ENCODE measurements at regions not wholly inside any gene's neighbourhood (a gene's known extent, or its start where the extent isn't known, plus 50 kb on each side); places are given as distances from the start of the nearest gene placed in this dataset.

- no peaks in the 10 kb centered on the region for H3K27me3 ChIP-seq
- H3K36me3 ChIP-seq (replicated peaks; ENCODE audit: insufficient read depth, low read depth) = no peaks in the 10 kb centered on the region
- no peaks in the 10 kb centered on the region for H4K20me1 ChIP-seq (ENCODE audit: insufficient read depth, poor library complexity, severe bottlenecking)
- TF ChIP-seq EZH2 (IDR thresholded peaks at IDR 0.05; ENCODE audit: borderline replicate concordance) = no peak
- TF ChIP-seq EZH2phosphoT487 (IDR thresholded peaks at IDR 0.05; ENCODE audit: low read depth, severe bottlenecking, unreplicated experiment) = no peak
- TF ChIP-seq, protein P1, sequence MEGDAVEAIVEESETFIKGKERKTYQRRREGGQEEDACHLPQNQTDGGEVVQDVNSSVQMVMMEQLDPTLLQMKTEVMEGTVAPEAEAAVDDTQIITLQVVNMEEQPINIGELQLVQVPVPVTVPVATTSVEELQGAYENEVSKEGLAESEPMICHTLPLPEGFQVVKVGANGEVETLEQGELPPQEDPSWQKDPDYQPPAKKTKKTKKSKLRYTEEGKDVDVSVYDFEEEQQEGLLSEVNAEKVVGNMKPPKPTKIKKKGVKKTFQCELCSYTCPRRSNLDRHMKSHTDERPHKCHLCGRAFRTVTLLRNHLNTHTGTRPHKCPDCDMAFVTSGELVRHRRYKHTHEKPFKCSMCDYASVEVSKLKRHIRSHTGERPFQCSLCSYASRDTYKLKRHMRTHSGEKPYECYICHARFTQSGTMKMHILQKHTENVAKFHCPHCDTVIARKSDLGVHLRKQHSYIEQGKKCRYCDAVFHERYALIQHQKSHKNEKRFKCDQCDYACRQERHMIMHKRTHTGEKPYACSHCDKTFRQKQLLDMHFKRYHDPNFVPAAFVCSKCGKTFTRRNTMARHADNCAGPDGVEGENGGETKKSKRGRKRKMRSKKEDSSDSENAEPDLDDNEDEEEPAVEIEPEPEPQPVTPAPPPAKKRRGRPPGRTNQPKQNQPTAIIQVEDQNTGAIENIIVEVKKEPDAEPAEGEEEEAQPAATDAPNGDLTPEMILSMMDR (IDR thresholded peaks at IDR 0.05; ENCODE audit: poor library complexity) = no peak
- no peaks in the 10 kb centered on the region for H3K79me2 ChIP-seq
- H3K9me3 ChIP-seq (ENCODE audit: low read depth) = peaks cover 4% of the 10 kb centered on the region
- H3K4me1 ChIP-seq (ENCODE audit: insufficient read depth) = no peaks in the 10 kb centered on the region
- no peak overlapping the region for H2AFZ ChIP-seq
- no peak overlapping the region for H3K4me2 ChIP-seq
- no peaks in the 10 kb centered on the region for H3K9me2 ChIP-seq (replicated peaks; ENCODE audit: insufficient read depth)
- no peak for DNase-seq (ENCODE audit: low spot score)
- no peak overlapping the region for H3K4me3 ChIP-seq
- no peak overlapping the region for H3K27ac ChIP-seq
- 73% methylated on average over 2 of the region's 2 CpGs for WGBS (ENCODE audit: low lambda C conversion rate, missing lambda C conversion rate)
Observed at GRCh38 chr2:103945083-103945482, 908.8 kb upstream of the POU3F3 start.

DNA sequence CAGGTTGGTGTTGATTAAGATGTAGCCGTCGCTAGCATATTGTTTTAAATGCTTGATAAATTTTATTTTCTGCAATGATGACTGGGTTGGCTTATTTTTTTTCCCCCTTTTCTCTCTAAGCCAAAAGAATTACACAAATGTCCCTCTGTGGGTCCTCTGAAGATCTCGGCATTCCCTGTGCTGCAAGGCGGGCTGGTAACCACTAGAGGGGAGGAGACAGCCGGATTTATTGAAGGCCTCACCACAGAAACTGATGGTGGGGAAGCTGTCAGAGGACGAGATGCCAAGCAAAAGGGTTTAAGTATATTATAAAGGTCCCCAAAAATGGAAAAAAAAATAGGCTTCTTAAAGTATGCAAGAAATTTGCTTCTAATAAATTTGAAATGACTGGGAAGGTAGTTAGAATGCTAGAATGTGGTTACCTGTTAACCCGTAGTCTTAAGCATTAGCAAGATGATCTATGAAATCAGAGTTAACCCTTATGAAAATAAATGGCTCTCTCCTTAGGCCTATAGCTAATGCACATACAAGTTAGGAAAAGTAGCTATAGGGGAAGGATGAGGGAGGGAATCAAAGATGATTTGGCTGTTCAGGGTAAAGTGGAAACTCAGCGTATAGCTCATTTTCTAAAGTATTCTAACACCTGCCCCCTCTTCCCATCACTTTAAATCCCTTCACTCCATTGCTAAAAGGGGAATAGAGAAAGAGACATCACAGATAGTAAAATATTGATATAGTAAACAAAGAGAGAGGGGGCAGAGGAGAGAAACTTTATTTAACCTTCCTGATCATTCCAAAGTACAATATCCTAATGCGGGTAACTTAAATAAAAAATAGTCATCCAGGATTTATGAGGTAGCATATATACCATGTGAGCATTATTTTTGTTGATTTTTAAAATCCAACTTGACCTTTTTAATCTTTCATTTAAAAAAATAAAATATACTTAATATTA, 894.5 kb upstream of the POU3F3 start:
- H3K4me3 ChIP-seq = no peak overlapping the region
- H3K27me3 ChIP-seq = peaks cover 2% of the 10 kb centered on the region
- H4K20me1 ChIP-seq (ENCODE audit: insufficient read depth, poor library complexity, severe bottlenecking) = no peaks in the 10 kb centered on the region
- TF ChIP-seq EZH2 (IDR thresholded peaks at IDR 0.05; ENCODE audit: borderline replicate concordance) = no peak
- TF ChIP-seq, protein P1 (IDR thresholded peaks at IDR 0.05; ENCODE audit: poor library complexity) = peak; percentile 79
- no peak overlapping the region for H2AFZ ChIP-seq
- no peaks in the 10 kb centered on the region for H3K9me2 ChIP-seq (replicated peaks; ENCODE audit: insufficient read depth)
- H3K27ac ChIP-seq = no peak overlapping the region
- no peaks in the 10 kb centered on the region for H3K4me1 ChIP-seq (ENCODE audit: insufficient read depth)
- WGBS (ENCODE audit: low lambda C conversion rate, missing lambda C conversion rate) = 41% methylated on average over 9 of the region's 9 CpGs
- no peaks in the 10 kb centered on the region for H3K9me3 ChIP-seq (ENCODE audit: low read depth)
- no peaks in the 10 kb centered on the region for H3K36me3 ChIP-seq (replicated peaks; ENCODE audit: insufficient read depth, low read depth)
- H3K79me2 ChIP-seq = no peaks in the 10 kb centered on the region
- H3K4me2 ChIP-seq = no peak overlapping the region
- peak; percentile 76 for DNase-seq (ENCODE audit: low spot score)

- no peaks in the 10 kb centered on the region for H4K20me1 ChIP-seq (ENCODE audit: insufficient read depth, poor library complexity, severe bottlenecking)
- WGBS (ENCODE audit: low lambda C conversion rate, missing lambda C conversion rate) = 81% methylated on average over 1 of the region's 1 CpG
- no peaks in the 10 kb centered on the region for H3K79me2 ChIP-seq
- DNase-seq (ENCODE audit: low spot score) = no peak
- no peaks in the 10 kb centered on the region for H3K4me1 ChIP-seq (ENCODE audit: insufficient read depth)
- TF ChIP-seq EZH2 (IDR thresholded peaks at IDR 0.05; ENCODE audit: borderline replicate concordance) (no peak), EZH2phosphoT487 (IDR thresholded peaks at IDR 0.05; ENCODE audit: low read depth, severe bottlenecking, unreplicated experiment) (no peak)
- TF ChIP-seq, protein P1 (IDR thresholded peaks at IDR 0.05; ENCODE audit: poor library complexity) = no peak
- H3K27me3 ChIP-seq = peaks cover 2% of the 10 kb centered on the region
- H2AFZ ChIP-seq = no peak overlapping the region
- no peak overlapping the region for H3K4me2 ChIP-seq
- H3K27ac ChIP-seq = no peak overlapping the region
- no peaks in the 10 kb centered on the region for H3K9me2 ChIP-seq (replicated peaks; ENCODE audit: insufficient read depth)
- no peaks in the 10 kb centered on the region for H3K36me3 ChIP-seq (replicated peaks; ENCODE audit: insufficient read depth, low read depth)
- no peaks in the 10 kb centered on the region for H3K9me3 ChIP-seq (ENCODE audit: low read depth)
- no peak overlapping the region for H3K4me3 ChIP-seq
Observed at GRCh38 chr2:103960129-103960513, 893.8 kb upstream of the POU3F3 start.
